EL (cell line): ENCODE measurements at regions not wholly inside any gene's neighbourhood (a gene's known extent, or its start where the extent isn't known, plus 50 kb on each side); places are given as distances from the start of the nearest gene placed in this dataset.
"Not testable (repeated sequence)": the region's sequence is repeated elsewhere in the genome, so short reads cannot be mapped to it uniquely, and the experiment has no call there.

Experiments used
- DNase-seq: peaks from one replicate; pipeline ENCODE4 v3.0.0-alpha.2; 2016

DNA sequence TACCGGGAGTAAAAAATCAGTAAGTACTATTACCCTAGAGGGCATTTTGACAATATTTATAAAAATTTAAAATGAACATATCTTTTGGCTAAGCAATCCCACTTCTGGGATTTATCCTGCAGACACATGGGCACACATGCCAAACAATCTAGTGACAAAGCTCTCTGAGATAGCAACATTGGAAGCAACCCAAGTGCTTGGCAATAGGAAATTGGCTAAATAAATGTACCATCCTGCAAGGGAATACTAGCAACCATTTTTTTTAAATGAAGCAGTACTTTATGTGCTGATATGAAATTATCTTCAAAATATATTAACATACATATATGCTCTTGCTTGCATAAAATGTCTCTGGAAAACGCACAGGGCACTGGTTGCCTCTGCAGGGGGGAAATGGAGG is 133.8 kb downstream of the SNX5 start:
- no peak for DNase-seq

DNA sequence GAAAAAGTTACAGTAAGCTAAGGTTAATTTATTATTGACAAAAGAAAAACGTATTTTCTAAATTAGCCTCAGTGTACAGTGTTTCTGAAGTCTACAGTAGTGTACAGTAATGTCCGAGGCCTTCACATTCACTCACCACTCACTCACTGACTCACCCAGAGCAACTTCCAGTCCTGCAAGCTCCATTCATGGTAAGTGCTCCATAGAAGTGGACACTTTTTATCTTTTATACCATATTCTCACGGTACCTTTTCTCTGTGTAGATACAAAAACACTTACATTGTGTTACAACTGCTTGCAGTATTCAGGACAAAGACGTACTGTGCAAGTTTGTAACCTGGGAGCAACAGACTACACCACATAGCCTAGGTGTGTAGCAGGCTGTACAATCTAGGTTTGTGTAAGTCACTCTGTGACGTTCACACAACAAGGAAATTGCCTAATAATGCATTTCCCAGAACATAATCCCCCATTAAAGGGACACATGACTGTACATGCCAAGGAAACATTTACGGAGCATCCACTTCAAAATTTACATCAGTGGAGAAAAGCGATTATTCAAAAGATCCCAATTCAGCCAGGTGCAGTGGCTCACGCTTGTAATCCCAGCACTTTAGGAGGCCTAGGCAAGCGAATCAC is 133.4 kb downstream of the BANF2 start:
- DNase-seq = peak; percentile 39

DNA sequence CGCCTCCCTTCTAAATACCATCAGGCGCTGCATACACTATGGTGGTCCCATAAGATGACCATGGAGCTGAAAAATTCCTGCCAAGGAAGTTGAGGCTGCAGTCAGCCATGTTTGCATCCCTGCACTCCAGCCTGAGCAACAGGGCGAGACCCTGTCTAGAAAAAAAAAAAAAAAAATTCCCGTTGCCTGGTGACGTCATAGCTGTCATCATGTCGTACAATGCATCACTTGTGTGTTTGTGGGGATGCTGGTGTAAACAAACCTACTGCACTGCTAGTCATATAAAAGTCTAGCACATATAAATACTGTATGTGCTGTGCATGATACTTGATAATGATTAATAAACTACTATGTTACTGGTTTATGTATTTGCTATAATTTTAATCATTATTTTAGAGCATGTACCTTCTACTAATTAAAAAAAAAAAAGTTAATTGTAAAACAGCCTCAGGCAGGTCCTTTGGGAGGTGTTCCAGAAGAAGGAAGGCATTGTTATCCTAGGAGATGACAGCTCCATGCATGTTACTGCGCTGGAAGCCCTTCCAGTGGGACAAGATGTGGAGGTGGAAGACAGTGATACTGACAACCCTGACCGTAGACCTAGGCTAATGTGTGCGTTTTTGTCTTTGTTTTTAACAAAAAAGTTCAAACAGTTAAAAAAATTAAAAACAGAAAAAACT is 132.6 kb downstream of the BANF2 start:
- no peak for DNase-seq

DNA sequence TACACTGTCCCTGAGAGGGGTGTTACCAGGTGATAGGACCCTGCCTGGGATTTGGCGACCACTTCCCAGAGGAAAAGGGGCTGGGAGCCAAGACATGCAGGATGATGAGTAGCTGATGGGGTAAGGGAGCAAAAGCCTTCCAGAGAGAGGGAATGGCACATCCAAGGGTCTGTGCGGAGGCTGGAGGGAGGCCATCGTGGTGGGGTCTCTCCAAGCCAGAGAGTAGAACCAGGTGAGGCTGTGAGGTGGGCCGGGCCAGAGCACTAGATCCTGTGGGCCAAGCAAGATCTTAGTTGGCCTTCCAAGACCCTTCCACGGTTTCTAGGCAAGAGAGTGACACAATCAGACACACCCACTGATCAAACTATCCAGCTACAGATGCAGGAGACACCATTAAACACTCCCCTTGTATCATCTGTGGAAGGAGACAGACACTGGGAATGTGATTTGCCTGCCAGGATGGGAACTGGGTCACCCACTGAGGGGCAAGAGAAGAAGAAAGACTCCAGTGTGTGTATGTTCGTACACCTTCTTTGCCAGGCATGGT is 128.9 kb downstream of the BANF2 start:
- no peak for DNase-seq

DNA sequence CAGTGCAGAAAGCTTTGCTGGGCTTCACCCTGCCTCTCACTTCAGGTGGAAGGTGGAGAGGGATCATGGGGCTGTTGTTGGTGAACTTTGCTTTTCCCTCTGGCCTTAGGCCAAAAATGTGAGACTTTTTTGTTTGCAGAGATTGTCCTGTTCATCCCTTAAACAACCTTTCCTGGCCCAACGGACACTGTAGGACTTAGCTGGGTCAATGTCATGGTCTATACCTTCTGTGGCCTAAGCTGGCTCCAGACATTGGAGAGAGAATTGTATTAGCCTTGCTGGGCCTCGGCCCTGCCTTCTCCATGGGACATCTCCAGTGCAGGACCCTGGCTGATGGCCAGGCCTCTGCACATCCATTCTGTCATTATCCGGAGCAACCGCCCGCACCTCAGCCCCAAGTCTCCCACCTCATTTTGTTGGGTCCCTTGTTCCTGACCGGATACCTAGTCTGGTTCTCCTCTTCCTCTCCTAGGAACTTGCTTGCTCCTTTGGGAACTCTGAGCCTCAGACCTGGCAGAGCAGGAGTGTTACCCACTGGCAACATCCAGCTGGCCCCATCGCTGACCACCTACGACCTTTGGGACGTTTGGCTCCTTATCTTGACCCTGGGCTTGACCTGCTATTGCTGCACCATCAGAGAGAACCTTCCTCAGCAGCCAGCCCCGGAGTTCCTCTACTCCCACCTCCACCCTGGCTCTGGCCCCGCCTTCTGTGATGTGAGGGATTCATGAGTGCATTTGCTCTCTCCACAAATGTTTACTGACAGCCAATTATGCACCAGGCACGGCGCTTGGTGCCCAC is 128.2 kb downstream of the BANF2 start:
- no peak for DNase-seq

DNA sequence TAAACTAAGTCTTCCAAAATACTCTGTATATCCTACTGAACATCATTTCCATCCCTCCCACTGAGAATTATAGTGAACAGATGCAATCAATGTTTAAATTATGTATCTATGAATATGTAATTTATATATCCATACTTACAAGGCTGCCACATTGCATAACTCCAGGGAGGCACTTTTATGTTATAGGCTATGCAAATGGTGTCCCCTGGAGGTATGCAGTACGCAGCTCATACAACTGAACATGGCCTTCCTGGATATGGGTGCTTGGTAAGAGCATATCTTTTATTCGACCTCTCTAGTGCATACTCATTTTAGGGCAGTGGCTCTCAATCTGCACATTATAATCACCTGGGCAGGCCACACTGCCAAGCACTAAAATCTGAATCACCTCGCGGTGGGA is 127.3 kb downstream of the BANF2 start:
- DNase-seq = no peak

DNA sequence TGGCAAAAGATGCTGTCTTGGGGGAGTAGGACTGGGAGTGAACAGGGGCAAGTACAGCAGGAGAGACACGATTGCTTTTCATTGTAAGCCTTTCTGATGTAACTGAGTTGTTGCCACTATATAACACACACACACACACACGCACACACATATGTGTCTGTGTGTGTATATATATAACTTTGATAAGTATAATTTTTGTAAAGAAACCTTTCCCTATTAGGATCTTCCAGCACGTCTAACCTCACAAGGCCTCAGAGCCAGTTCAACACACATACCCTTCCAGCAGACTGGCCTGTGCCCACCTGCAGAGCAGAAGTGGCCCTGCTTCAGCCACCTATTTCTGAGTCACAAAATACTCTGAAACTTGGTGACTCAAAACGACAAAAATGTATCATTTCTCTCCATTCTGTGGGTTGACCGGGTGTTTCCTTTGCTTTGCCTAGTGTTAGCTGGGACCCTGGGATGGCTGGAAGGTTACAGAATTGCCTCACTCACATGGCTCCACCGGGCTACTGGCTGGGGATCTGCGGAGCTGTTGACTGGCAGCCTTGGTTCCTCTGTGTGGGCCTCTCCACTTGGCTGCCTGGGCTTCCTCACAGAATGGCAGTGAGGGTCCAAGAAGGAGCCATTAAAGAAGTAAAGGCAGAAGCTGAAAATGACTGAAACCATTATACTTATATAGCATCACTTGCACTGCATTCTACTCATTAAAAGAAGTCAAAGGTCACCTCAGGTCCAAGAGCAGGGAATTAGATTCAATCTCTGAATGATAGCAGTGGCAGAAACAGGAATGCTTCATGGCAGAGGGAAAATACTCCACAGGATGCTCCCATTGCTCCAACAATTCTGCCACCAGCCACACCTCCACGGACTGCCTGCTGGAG is 126.4 kb downstream of the BANF2 start:
- no peak for DNase-seq

DNA sequence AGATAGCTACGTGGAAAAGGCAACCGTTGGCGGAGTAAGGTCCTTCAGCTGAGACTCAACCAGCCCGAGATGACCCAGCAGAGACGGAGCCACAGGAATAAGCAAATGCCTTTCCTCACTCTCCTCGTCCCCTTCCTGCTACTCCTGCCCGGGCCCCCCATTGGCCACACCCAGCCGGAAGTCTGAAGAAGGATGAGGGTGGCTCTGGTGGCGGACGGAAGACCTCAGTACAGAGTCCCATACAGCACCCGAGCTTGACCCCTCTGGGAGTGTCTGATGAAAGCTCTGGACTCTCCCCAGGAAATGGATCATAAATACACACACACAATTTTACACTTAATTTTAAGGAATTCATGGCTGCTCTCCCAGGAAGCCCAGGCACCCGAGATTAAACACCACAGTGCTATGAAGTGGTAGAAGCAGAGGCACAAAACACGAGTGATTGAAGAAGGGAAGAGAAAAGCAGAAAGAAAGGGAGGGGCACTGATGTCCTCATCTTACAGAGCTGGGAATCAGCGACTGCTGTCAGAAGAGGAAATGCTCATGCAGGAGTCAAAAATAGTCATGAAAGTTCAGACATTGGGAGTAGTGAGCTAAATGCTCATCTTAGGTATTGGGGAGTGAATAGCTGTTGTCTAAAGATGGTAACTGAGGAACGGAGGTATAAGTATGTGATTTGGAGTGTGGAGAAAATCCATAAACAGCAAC is 125.6 kb downstream of the BANF2 start:
- DNase-seq = no peak

DNA sequence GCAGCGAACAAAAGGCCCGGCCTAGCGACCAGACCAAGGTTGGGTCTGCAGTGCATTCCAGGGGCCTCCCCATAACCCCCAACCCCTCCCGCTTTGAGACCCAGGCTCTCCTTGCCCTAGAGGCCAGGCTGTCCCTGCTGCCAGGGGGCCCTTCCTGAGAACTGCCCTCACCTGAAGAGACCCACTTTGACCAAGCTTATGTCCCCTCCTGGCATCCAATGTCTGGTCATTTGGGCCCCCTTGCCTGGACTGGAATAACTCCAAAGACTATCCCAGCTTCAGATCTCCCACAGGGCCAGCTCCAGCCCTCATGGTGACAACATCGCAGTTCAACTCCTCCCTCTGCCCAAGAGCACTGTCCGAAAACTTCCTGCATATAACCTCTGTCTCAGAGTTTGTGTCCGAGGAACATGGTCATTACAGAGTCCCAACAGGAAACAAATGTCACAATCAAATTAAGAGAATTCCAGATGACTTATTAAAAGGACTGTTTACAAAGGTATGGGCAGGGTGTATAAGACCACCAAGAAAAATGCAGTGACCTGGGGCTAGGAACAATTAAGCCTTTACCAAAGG is 125.0 kb downstream of the BANF2 start:
- DNase-seq = no peak

DNA sequence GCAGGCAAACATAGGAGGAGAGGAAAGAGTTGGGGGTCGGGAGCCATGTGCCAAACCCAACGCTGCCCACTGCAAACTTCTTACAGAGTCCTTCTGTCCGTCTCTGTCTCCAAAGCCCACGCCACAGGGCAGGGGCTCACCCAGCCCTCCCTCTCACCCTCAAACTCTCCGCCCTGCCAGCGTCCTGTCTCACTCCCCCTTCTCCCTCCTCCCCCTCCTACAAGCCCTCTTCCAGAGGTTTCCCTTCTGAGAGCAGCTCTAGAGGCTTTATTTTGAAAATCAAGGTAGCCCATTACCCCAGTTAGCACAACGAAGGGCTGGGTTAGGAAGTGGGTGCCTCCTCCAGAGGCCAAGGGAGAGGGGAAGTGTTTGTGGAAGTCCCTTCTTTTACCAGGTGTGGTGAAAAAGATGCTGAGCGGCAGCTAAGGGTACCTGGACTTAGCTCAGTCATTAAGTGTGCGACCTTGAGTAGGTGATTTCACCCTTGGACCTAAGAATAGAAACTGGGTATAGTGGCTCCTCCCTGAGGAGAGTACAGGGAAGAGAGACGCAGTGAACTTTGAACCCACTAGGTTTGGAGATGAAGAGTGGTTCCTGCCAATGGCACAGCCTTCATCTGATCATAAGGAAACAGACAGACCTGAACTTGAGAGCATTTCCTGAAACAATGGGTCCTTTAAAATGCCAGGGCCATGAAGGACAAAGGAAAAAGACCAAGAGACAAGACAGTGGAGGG is 123.8 kb downstream of the BANF2 start:
- no peak for DNase-seq

DNA sequence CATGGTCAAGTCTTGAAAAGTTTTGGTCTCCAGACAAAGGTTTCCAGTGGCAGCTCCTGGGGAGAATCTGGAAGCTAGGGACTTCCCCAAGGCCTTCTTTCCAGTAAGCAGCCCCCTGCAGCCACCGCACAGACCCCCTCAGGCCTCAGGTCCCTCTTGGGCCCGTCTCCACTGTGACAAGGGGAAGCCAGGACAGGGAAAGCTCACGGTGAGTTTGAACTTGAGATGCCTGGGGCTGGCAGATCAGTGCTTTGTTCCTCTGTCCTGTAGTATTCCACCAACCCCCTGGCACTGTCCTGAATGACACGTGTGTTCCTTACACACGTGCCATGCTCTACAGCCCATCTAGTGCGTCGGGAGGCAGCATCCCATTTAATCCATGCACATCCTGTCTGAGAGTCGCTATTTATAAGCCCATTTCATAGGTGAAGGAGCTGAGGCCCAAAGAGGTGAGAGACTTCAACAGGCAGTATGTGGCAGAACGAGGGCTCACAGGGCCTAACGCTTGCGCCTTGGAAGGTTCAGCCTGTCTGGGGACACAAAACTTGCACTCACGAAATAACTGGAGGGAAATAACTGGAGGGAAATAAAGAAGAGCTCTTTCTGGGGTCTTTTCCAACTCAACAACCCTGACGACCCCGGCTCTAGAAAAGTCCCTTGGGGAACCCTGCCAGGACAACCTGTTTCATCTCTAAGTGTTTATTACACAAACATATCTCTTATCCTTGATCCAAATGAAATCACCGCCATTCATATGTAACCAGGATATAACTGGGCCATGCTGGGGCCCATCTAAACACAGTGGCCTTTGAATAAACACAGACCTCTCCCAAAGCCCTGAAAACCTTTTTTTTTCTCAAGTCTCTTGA is 123.0 kb downstream of the BANF2 start:
- no peak for DNase-seq

DNA sequence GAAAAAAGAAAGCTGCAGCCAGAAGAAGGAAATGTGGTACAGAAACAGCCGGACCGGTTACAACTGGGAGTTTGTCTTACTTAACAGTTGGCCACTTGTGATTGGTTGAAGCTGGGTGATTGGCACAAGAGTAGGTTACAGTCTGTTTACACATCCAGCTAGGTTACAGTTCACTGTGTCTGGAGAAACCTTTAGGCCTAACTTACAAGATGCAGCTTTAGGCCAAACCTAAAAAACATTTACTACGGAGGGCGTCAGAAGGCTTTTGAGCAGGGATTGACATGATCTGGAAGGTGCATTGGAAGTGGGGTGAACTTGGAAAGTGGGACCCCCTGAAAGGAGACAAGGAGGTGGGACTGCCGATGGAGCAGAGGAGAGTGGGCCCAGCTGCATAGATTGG is 122.3 kb downstream of the BANF2 start:
- DNase-seq = no peak

DNA sequence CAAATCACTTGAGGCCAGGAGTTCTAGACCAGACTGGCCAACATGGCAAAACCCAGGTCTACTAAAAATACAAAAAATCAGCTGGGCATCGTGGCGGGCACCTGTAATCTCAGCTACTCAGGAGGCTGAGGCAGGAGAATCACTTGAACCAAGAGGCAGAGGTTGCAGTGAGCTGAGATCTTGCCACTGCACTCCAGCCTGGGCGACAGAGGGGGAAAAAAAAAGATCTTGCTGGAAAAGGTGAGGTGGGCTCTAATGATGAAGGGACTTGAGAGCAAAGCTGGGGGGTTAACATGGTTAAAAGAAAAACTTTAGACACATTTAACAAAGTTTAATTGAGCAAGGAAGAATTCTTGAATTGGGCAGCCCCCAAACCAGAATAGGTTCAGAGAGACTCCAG is 121.8 kb downstream of the BANF2 start:
- DNase-seq = not testable (repeated sequence)

DNA sequence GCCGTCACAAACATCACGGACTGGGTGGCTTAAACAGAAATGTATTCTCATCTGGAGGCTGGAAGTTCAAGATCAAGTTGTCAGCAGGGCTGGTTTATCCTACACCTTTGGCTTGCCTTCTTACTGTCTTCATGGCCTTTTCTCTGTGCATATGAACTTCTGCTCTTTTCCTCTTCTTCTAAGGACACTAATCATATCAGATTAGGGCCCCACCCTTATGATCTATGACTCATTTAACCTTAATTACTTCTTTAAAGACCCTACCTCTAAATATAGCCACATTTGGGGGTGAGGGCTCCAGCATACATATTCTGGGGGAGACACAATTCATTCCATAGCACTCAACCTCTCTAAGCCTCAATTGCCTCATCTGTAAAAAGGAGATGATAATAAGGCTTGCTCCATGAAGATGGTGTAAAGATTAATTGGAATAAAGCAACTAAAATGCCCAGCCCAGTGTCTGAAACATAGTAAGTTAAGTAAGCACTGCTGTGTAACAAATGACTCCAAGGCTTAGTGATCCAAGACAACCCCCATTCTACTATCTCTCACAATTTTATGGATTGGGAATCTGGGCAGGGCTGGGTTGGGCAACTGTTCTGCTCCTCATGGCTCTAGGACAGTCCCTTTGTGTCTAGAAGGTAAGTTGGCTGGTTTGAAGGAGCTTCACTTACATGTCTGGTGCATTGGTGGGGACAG is 119.8 kb downstream of the BANF2 start:
- no peak for DNase-seq

DNA sequence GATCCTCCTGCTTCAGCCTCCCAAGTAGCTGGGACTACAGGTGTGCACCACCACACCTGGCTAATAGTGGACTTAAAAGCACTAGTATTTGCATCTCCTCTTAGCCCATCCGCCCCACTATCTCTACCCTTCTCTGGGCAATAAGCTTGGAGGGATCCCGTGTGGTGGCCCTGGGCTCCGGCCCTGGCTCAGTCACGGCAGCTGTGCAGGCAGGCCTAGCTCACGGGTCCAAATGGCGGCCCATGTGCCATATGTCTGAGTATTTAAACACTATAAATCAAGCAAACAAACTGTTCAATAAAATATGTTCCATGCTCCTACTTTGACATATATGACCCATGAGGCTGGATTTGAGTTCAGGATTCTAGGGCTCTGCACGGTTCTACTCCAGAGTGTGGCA is 118.4 kb downstream of the BANF2 start:
- no peak for DNase-seq

DNA sequence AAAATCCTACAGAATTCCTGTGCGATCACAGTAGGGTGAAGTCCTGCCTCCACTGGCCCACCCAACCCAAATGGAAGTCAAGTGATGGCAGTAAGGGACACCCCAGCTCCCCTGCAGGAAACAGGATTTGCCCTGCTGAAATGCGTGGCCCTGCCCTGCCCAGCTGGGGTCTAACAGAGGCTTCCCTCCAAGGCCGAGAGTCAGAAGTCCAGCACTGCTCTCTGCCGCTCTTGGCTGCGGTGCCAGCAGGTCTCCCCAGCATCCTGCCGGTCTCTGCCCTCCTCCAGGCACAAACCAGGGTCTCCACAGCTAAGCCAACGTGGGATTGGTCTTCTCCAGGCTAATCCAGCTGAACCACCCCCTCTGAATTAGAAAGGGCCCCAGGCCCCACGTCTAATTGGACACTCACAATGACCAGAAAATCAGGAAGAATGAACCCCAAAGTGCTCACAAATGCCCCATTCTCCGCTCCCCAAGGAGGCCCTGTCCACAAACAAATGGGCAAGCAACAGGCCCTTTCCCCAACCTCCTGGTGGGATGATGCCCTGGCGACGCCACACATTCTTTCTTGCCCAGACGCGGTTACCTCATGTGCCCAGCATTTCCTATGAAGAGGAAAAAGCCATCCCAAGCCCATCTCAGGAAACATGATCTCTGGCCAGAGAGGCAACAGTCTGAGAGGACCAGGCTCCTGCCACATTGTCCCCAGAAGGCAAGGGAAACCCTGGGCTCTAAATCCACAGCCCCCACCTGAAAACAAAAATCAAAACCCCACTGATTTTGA is 117.2 kb downstream of the BANF2 start:
- DNase-seq = peak; percentile 38

DNA sequence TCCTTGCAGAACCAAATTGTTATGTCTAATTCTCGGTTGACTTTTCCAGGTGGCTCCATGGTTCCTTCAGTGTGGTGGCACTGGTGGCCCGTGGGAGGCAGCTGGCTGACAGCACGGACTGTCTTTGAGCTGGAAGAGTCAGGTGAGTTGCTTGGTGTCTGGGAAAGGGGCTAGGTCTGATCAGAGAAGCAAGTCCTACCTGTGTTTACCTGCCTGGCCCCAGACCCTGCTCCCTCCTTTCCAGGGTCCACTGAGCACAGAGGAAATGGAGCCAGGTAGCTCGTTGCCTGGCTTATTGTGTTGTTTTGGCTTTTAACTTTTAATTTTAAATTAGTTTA is 111.8 kb downstream of the BANF2 start:
- no peak for DNase-seq

DNA sequence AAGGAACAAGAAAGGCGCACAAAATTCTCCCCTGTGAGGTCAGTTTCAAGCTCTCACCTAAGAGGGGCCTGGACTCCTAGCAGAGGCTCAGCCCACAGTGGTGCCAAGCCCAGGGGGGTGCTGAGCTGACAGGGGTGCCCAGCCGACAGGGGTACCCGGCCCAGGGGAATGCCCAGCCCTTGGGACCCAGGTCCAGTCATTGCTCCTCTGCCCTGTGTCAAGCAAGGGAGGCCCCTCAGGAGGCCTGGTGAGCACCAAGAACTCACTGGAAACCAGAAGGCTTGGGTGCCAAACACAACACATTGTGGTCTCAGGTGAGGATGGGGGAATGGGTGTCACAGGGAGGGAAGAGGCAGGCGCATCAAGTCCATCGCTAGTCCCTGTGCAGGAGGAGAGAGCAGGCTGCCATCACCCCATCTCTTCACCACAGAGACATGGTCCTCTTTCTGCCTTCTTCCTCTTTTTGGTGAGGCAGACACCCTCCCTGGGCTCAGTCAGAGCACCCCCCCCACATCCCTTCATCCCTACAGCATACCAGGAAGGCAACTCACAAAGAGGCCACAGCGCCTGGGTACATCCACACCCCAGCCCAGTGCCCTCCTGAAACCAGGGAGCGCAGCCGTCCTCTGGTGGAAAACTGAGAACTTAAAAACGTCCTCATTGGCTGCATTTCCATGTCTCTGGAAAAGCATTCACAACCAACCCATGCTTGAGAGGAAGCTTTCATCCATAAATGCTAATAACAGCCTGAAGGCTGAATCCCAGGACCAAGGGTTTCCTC is 111.3 kb downstream of the BANF2 start:
- DNase-seq = no peak
